ENCODE measurements at regions not wholly inside any gene's neighbourhood (a gene's known extent, or its start where the extent isn't known, plus 50 kb on each side); places are given as distances from the start of the nearest gene placed in this dataset.

- no peak for DNase-seq
These were observed 281.1 kb downstream of the NPHP4 start for GRCh38 chr1:5711079-5711478.

- DNase-seq: no peak
These were observed 282.2 kb downstream of the NPHP4 start for GRCh38 chr1:5709976-5710375.

- no peak for DNase-seq
These were observed 282.7 kb downstream of the NPHP4 start for GRCh38 chr1:5709461-5709975.

GRCh38 chr1:5708346-5709245 lies 283.6 kb downstream of the NPHP4 start:
- no peak for DNase-seq

GRCh38 chr1:5707566-5708345 lies 284.5 kb downstream of the NPHP4 start:
- no peak for DNase-seq

GRCh38 chr1:5706239-5706638 lies 286.0 kb downstream of the NPHP4 start:
- DNase-seq: no peak

- no peak for DNase-seq
These were observed 286.5 kb downstream of the NPHP4 start for GRCh38 chr1:5705751-5706150.

- DNase-seq: no peak
These were observed 287.4 kb downstream of the NPHP4 start for GRCh38 chr1:5704561-5705514.

GRCh38 chr1:5701642-5702041 lies 290.6 kb downstream of the NPHP4 start:
- DNase-seq: no peak

- DNase-seq: no peak
These were observed 298.7 kb downstream of the NPHP4 start for GRCh38 chr1:5693568-5693967.

- DNase-seq: no peak
These were observed 299.6 kb downstream of the NPHP4 start for GRCh38 chr1:5692664-5693063.

GRCh38 chr1:5691795-5692509 lies 300.3 kb downstream of the NPHP4 start:
- DNase-seq: no peak

- no peak for DNase-seq
These were observed 301.3 kb downstream of the NPHP4 start for GRCh38 chr1:5690898-5691297.

GRCh38 chr1:5690291-5690690 lies 301.9 kb downstream of the NPHP4 start:
- no peak for DNase-seq

- no peak for DNase-seq
These were observed 303.8 kb downstream of the NPHP4 start for GRCh38 chr1:5688081-5689077.

GRCh38 chr1:5686925-5687706 lies 305.1 kb downstream of the NPHP4 start:
- no peak for DNase-seq

- no peak for DNase-seq
These were observed 306.0 kb downstream of the NPHP4 start for GRCh38 chr1:5686195-5686594.

GRCh38 chr1:5685446-5686040 lies 306.7 kb downstream of the NPHP4 start:
- no peak for DNase-seq

GRCh38 chr1:5684791-5685190 lies 307.4 kb downstream of the NPHP4 start:
- no peak for DNase-seq

Data from activated naive CD4-positive, alpha-beta T cell treated with anti-CD3 and anti-CD28 coated beads, Interleukin-2, amount 50 U/mL, for 16 hours (primary cell).